WTC11 (cell line): ENCODE measurements at regions not wholly inside any gene's neighbourhood (a gene's known extent, or its start where the extent isn't known, plus 50 kb on each side); places are given as distances from the start of the nearest gene placed in this dataset.
"Not testable (repeated sequence)": the region's sequence is repeated elsewhere in the genome, so short reads cannot be mapped to it uniquely, and the experiment has no call there.

Source experiments
- ATAC-seq: fragments of 200-7000 bp; cut with Tn5 transposase; 2 replicates; pipeline ENCODE4 v1.10.0; 2021; ENCODE audit warnings: mild to moderate bottlenecking, moderate library complexity
- CTCF ChIA-PET: fragments of 300-600 bp; sonication (Branson Sonifier 250); formaldehyde crosslinking; loops from one replicate; lab custom pipeline; 2021; ENCODE audit warnings: antibody characterized with exemption; lab: Charles Lee
- POLR2A ChIA-PET: fragments of 350-600 bp; sonication (Branson Sonifier 250); formaldehyde crosslinking; loops from one replicate; lab custom pipeline; 2021; ENCODE audit warnings: antibody characterized with exemption; lab: Charles Lee
- DNase-seq: peaks from one replicate; pipeline ENCODE4 v3.0.0; 2021; ENCODE audit warnings: low spot score
- H3K27ac Mint-ChIP-seq: 2 replicates; pipeline ENCODE4 v1.8.0; 2021; ENCODE audit warnings: mixed read lengths
- H3K27me3 Mint-ChIP-seq: 2 replicates; pipeline ENCODE4 v1.8.0; 2021; ENCODE audit warnings: low read depth, mild to moderate bottlenecking, moderate library complexity, mixed read lengths
- H3K36me3 Mint-ChIP-seq: 2 replicates; pipeline ENCODE4 v1.8.0; 2021; ENCODE audit warnings: mixed read lengths
- H3K4me1 Mint-ChIP-seq: 2 replicates; pipeline ENCODE4 v1.8.0; 2022; ENCODE audit warnings: mixed read lengths
- H3K4me3 Mint-ChIP-seq: 2 replicates; pipeline ENCODE4 v1.8.0; 2021; ENCODE audit warnings: mild to moderate bottlenecking, moderate library complexity, mixed read lengths
- H3K9me3 Mint-ChIP-seq: 2 replicates; pipeline ENCODE4 v1.8.0; 2021; ENCODE audit warnings: mixed read lengths
- ATF1 ChIP-seq: sonication (generic); formaldehyde crosslinking; IDR thresholded peaks from 2 replicates; pipeline ENCODE4 v1.8.1; 2023; ENCODE audit warnings: mild to moderate bottlenecking, moderate library complexity, missing genetic modification reagents
- ELF4 ChIP-seq: sonication (generic); formaldehyde crosslinking; IDR thresholded peaks from 2 replicates; pipeline ENCODE4 v1.8.1; 2022; ENCODE audit warnings: low read depth, mild to moderate bottlenecking, moderate library complexity, missing genetic modification reagents
- ETV6 ChIP-seq: sonication (generic); formaldehyde crosslinking; IDR thresholded peaks from 2 replicates; pipeline ENCODE4 v1.8.1; 2022; ENCODE audit warnings: mild to moderate bottlenecking, missing genetic modification reagents
- JAZF1 ChIP-seq: fragments of 250-450 bp; sonication (Bioruptor Pico); IDR thresholded peaks from 2 replicates; pipeline ENCODE4 v1.9.0; 2021; ENCODE audit warnings: moderate library complexity, mild to moderate bottlenecking, inconsistent platforms
- JUN ChIP-seq: sonication (generic); formaldehyde crosslinking; IDR thresholded peaks from 2 replicates; pipeline ENCODE4 v1.8.0; 2023; ENCODE audit warnings: mild to moderate bottlenecking, missing genetic modification reagents
- KAT7 ChIP-seq: sonication (generic); formaldehyde crosslinking; IDR thresholded peaks from 2 replicates; pipeline ENCODE4 v1.8.1; 2023; ENCODE audit warnings: missing genetic modification reagents, mild to moderate bottlenecking, borderline replicate concordance
- NFYB ChIP-seq: sonication (generic); formaldehyde crosslinking; conservative IDR thresholded peaks from 2 replicates; pipeline ENCODE4 v1.8.0; 2022; ENCODE audit warnings: low read depth, missing genetic modification reagents
- SMAD4 ChIP-seq: sonication (generic); formaldehyde crosslinking; IDR thresholded peaks from 2 replicates; pipeline ENCODE4 v1.8.0; 2022; ENCODE audit warnings: mild to moderate bottlenecking, missing genetic modification reagents
- SOX15 ChIP-seq: fragments of 250-450 bp; sonication (Bioruptor Pico); IDR thresholded peaks from 2 replicates; pipeline ENCODE4 v1.9.0; 2021; ENCODE audit warnings: mild to moderate bottlenecking
- TF ChIP-seq, protein P1 (sequence below): sonication (generic); formaldehyde crosslinking; IDR thresholded peaks from 2 replicates; pipeline ENCODE4 v1.8.0; 2022; ENCODE audit warnings: mild to moderate bottlenecking, missing genetic modification reagents
- TF ChIP-seq, protein P2 (sequence below): fragments of 250-450 bp; sonication (Bioruptor Pico); IDR thresholded peaks from 2 replicates; pipeline ENCODE4 v1.9.0; 2021; ENCODE audit warnings: mild to moderate bottlenecking
- TF ChIP-seq, protein P3 (sequence below): sonication (generic); formaldehyde crosslinking; IDR thresholded peaks from 2 replicates; pipeline ENCODE4 v1.8.0; 2022; ENCODE audit warnings: mild to moderate bottlenecking, missing genetic modification reagents
- TF ChIP-seq, protein P4 (sequence below): sonication (generic); formaldehyde crosslinking; IDR thresholded peaks from 2 replicates; pipeline ENCODE4 v1.8.1; 2023; ENCODE audit warnings: mild to moderate bottlenecking, moderate library complexity, missing genetic modification reagents
- TF ChIP-seq, protein P5 (sequence below): sonication (generic); formaldehyde crosslinking; IDR thresholded peaks from 2 replicates; pipeline ENCODE4 v1.8.0; 2023; ENCODE audit warnings: missing genetic modification reagents, mild to moderate bottlenecking, borderline replicate concordance
- TF ChIP-seq, protein P6 (sequence below): sonication (generic); formaldehyde crosslinking; IDR thresholded peaks from 2 replicates; pipeline ENCODE4 v1.8.0; 2022; ENCODE audit warnings: missing genetic modification reagents
- TF ChIP-seq, protein P7 (sequence below): sonication (generic); formaldehyde crosslinking; IDR thresholded peaks from 2 replicates; pipeline ENCODE4 v1.8.1; 2023; ENCODE audit warnings: mild to moderate bottlenecking, missing genetic modification reagents, moderate library complexity
- TF ChIP-seq, protein P8 (sequence below): fragments of 250-450 bp; sonication (Bioruptor Pico); conservative IDR thresholded peaks from 2 replicates; pipeline ENCODE4 v1.9.0; 2021; ENCODE audit warnings: mild to moderate bottlenecking

DNA sequence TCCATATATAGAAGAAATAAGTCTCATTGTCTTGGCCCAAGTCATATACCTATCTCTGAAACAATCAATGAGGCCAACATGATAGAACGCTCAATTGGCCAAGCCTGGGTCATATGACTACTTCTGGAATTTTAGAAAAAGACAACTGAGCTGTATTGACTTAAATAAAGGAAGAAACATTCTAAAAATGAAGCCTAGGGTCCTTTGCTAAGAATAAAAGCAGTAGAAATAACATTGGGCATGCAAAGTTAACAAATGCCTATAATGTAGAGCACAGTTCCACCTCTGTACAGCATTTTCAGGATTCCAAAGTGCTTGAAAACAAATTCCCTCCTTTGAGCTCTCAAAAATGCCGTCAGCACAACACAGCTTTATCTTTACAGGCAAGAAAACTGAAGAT, 391.8 kb downstream of the PRELID2 start:
- H3K4me1 Mint-ChIP-seq, result peaks cover 4% of the 10 kb centered on the region; the same call in 1 of the 2 replicates
- H3K27ac Mint-ChIP-seq, result no peak overlapping the region
- POLR2A ChIA-PET, result no interaction called here

DNA sequence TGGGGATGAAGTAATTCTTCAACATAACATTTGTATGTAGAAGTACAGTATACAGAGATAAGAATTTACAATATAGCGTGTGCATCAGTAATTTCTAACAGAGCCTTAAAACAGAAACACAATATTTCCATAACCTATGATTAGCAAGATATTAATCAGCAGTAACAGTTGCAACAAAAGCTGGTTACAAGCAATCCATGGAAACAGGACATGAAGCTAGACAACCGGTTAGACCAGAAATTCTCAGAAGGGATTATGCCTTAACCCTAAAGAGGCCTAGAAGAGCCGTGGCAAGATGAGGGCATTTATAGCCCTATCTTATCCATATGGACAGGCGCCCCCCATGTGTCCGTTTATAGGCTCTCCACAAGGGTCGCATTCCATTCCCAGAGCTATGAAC, 392.5 kb downstream of the PRELID2 start:
- H3K36me3 Mint-ChIP-seq, CTCF ChIA-PET: not testable (repeated sequence)

More for the DNA sequence above, 391.8 kb downstream of the PRELID2 start:
- ATAC-seq (no peak), DNase-seq (no peak)
- TF ChIP-seq, protein P1, sequence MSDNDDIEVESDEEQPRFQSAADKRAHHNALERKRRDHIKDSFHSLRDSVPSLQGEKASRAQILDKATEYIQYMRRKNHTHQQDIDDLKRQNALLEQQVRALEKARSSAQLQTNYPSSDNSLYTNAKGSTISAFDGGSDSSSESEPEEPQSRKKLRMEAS (CRISPR knock-in tag), result no peak
- TF ChIP-seq, protein P2, sequence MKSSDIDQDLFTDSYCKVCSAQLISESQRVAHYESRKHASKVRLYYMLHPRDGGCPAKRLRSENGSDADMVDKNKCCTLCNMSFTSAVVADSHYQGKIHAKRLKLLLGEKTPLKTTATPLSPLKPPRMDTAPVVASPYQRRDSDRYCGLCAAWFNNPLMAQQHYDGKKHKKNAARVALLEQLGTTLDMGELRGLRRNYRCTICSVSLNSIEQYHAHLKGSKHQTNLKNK (CRISPR knock-in tag), result no peak
- TF ChIP-seq JAZF1 (CRISPR knock-in tag), result no peak
- TF ChIP-seq ATF1, result no peak
- no peak for TF ChIP-seq ELF4 (CRISPR knock-in tag)
- TF ChIP-seq, protein P3, sequence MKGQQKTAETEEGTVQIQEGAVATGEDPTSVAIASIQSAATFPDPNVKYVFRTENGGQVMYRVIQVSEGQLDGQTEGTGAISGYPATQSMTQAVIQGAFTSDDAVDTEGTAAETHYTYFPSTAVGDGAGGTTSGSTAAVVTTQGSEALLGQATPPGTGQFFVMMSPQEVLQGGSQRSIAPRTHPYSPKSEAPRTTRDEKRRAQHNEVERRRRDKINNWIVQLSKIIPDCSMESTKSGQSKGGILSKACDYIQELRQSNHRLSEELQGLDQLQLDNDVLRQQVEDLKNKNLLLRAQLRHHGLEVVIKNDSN (CRISPR knock-in tag), result no peak
- peaks cover 9% of the 10 kb centered on the region for H3K9me3 Mint-ChIP-seq
- H3K4me3 Mint-ChIP-seq, result no peak overlapping the region
- H3K36me3 Mint-ChIP-seq, result no peaks in the 10 kb centered on the region
- CTCF ChIA-PET, result no interaction called here
- H3K27me3 Mint-ChIP-seq, result no peaks in the 10 kb centered on the region

DNA sequence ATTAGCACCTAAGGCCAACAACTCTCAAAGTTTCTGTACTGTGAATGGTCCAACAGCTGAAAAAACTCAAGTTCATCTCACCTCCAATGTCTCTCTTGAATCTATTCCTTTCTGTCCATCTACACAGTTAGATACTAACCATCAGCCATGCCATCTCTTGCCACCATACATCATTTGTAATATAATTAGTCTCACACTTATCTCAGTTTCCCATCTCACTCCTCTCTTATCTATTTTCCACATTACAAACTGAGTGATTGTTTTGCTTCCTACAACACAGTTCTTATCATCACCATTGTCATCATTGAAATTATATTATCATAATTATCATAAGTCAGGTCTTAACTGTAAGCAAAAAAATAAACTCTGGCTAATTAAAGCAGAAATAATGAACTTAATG, 393.9 kb downstream of the PRELID2 start:
- no peaks in the 10 kb centered on the region for H3K36me3 Mint-ChIP-seq
- H3K4me3 Mint-ChIP-seq, result no peak overlapping the region
- CTCF ChIA-PET, result no interaction called here
- peaks cover 9% of the 10 kb centered on the region for H3K9me3 Mint-ChIP-seq
- TF ChIP-seq, protein P4, sequence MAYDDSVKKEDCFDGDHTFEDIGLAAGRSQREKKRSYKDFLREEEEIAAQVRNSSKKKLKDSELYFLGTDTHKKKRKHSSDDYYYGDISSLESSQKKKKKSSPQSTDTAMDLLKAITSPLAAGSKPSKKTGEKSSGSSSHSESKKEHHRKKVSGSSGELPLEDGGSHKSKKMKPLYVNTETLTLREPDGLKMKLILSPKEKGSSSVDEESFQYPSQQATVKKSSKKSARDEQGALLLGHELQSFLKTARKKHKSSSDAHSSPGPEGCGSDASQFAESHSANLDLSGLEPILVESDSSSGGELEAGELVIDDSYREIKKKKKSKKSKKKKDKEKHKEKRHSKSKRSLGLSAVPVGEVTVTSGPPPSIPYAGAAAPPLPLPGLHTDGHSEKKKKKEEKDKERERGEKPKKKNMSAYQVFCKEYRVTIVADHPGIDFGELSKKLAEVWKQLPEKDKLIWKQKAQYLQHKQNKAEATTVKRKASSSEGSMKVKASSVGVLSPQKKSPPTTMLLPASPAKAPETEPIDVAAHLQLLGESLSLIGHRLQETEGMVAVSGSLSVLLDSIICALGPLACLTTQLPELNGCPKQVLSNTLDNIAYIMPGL (CRISPR knock-in tag), result no peak
- TF ChIP-seq, protein P5, sequence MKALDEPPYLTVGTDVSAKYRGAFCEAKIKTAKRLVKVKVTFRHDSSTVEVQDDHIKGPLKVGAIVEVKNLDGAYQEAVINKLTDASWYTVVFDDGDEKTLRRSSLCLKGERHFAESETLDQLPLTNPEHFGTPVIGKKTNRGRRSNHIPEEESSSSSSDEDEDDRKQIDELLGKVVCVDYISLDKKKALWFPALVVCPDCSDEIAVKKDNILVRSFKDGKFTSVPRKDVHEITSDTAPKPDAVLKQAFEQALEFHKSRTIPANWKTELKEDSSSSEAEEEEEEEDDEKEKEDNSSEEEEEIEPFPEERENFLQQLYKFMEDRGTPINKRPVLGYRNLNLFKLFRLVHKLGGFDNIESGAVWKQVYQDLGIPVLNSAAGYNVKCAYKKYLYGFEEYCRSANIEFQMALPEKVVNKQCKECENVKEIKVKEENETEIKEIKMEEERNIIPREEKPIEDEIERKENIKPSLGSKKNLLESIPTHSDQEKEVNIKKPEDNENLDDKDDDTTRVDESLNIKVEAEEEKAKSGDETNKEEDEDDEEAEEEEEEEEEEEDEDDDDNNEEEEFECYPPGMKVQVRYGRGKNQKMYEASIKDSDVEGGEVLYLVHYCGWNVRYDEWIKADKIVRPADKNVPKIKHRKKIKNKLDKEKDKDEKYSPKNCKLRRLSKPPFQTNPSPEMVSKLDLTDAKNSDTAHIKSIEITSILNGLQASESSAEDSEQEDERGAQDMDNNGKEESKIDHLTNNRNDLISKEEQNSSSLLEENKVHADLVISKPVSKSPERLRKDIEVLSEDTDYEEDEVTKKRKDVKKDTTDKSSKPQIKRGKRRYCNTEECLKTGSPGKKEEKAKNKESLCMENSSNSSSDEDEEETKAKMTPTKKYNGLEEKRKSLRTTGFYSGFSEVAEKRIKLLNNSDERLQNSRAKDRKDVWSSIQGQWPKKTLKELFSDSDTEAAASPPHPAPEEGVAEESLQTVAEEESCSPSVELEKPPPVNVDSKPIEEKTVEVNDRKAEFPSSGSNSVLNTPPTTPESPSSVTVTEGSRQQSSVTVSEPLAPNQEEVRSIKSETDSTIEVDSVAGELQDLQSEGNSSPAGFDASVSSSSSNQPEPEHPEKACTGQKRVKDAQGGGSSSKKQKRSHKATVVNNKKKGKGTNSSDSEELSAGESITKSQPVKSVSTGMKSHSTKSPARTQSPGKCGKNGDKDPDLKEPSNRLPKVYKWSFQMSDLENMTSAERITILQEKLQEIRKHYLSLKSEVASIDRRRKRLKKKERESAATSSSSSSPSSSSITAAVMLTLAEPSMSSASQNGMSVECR, result no peak
- no peak for TF ChIP-seq JUN
- TF ChIP-seq, protein P6, sequence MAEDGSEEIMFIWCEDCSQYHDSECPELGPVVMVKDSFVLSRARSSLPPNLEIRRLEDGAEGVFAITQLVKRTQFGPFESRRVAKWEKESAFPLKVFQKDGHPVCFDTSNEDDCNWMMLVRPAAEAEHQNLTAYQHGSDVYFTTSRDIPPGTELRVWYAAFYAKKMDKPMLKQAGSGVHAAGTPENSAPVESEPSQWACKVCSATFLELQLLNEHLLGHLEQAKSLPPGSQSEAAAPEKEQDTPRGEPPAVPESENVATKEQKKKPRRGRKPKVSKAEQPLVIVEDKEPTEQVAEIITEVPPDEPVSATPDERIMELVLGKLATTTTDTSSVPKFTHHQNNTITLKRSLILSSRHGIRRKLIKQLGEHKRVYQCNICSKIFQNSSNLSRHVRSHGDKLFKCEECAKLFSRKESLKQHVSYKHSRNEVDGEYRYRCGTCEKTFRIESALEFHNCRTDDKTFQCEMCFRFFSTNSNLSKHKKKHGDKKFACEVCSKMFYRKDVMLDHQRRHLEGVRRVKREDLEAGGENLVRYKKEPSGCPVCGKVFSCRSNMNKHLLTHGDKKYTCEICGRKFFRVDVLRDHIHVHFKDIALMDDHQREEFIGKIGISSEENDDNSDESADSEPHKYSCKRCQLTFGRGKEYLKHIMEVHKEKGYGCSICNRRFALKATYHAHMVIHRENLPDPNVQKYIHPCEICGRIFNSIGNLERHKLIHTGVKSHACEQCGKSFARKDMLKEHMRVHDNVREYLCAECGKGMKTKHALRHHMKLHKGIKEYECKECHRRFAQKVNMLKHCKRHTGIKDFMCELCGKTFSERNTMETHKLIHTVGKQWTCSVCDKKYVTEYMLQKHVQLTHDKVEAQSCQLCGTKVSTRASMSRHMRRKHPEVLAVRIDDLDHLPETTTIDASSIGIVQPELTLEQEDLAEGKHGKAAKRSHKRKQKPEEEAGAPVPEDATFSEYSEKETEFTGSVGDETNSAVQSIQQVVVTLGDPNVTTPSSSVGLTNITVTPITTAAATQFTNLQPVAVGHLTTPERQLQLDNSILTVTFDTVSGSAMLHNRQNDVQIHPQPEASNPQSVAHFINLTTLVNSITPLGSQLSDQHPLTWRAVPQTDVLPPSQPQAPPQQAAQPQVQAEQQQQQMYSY (CRISPR knock-in tag), result no peak
- TF ChIP-seq KAT7, result no peak
- TF ChIP-seq, protein P7, sequence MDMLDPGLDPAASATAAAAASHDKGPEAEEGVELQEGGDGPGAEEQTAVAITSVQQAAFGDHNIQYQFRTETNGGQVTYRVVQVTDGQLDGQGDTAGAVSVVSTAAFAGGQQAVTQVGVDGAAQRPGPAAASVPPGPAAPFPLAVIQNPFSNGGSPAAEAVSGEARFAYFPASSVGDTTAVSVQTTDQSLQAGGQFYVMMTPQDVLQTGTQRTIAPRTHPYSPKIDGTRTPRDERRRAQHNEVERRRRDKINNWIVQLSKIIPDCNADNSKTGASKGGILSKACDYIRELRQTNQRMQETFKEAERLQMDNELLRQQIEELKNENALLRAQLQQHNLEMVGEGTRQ (CRISPR knock-in tag), result no peak
- TF ChIP-seq NFYB, result no peak
- TF ChIP-seq SMAD4, result no peak
- no peak for TF ChIP-seq SOX15 (CRISPR knock-in tag)
- TF ChIP-seq ETV6 (CRISPR knock-in tag), result no peak
- TF ChIP-seq, protein P8, sequence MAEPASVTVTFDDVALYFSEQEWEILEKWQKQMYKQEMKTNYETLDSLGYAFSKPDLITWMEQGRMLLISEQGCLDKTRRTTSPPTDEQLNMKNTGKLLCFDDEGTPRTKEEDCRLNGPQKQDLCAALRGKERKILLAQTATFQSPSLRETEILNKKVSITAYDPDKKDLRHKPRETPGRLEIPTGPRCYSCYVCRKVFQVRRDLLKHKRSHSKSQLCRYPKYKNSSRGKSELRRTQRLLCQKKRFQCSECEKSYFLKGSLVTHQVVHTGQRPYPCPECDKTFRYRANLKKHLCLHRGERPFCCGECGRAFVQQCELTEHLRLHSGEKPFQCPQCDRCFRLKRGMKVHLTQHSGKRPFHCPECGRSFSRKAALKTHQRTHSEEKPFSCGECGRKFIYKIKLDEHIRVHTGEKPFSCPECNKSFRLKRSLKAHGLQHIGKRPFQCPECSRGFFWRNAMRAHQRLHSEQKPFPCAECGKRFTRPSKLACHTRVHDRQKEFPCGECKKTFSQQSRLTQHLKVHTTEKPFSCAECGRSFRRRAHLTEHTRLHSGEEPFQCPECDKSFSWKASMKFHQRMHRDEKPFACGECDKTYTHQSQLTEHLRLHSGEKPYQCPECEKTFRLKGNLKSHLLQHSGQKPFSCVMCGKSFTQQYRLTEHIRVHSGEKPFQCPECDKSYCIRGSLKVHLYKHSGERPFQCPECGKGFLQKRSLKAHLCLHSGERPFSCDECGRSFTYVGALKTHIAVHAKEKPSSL (CRISPR knock-in tag), result no peak
- TF ChIP-seq JAZF1 (CRISPR knock-in tag), result no peak
- no peaks in the 10 kb centered on the region for H3K27me3 Mint-ChIP-seq
- no peak for ATAC-seq
- no peak for DNase-seq
- no peak overlapping the region for H3K27ac Mint-ChIP-seq
- POLR2A ChIA-PET, result no interaction called here
- peaks cover 10% of the 10 kb centered on the region for H3K4me1 Mint-ChIP-seq

More for the DNA sequence above, 392.5 kb downstream of the PRELID2 start:
- H3K4me1 Mint-ChIP-seq, H3K9me3 Mint-ChIP-seq, DNase-seq, H3K4me3 Mint-ChIP-seq, POLR2A ChIA-PET, H3K27ac Mint-ChIP-seq, H3K27me3 Mint-ChIP-seq, ATAC-seq: not testable (repeated sequence)
